ENCODE measurements at regions not wholly inside any gene's neighbourhood (a gene's known extent, or its start where the extent isn't known, plus 50 kb on each side); places are given as distances from the start of the nearest gene placed in this dataset.
"Not testable (repeated sequence)": the region's sequence is repeated elsewhere in the genome, so short reads cannot be mapped to it uniquely, and the experiment has no call there.

GRCh38 chr10:30529373-30529998 is 95.5 kb downstream of the MAP3K8 start:
- Histone ChIP-seq H3K4me3 (ENCODE audit: low read depth, low read length) (no peak overlapping the region), H3K4me1 (ENCODE audit: control insufficient read depth, insufficient read depth, low read length) (peaks cover 6% of the 10 kb centered on the region), H3K36me3 (ENCODE audit: control insufficient read depth, insufficient read depth, low read length) (no peaks in the 10 kb centered on the region), H3K27me3 (ENCODE audit: control insufficient read depth, insufficient read depth, low read length) (no peaks in the 10 kb centered on the region), H3K9me3 (ENCODE audit: control insufficient read depth, insufficient read depth, low read length) (no peaks in the 10 kb centered on the region), H3K9ac (ENCODE audit: low read depth, low read length) (no peak overlapping the region)

- no peaks in the 10 kb centered on the region for H3K27me3 ChIP-seq (ENCODE audit: control insufficient read depth, insufficient read depth, low read length)
- H3K9me3 ChIP-seq (ENCODE audit: control insufficient read depth, insufficient read depth, low read length) = no peaks in the 10 kb centered on the region
- no peak overlapping the region for H3K9ac ChIP-seq (ENCODE audit: low read depth, low read length)
- H3K36me3 ChIP-seq (ENCODE audit: control insufficient read depth, insufficient read depth, low read length) = no peaks in the 10 kb centered on the region
- H3K4me3 ChIP-seq (ENCODE audit: low read depth, low read length) = no peak overlapping the region
- H3K4me1 ChIP-seq (ENCODE audit: control insufficient read depth, insufficient read depth, low read length) = peaks cover 6% of the 10 kb centered on the region
Observed at GRCh38 chr10:30528429-30528786, 94.4 kb downstream of the MAP3K8 start.

- Histone ChIP-seq H3K9me3 (ENCODE audit: control insufficient read depth, insufficient read depth, low read length) (no peaks in the 10 kb centered on the region), H3K4me1 (ENCODE audit: control insufficient read depth, insufficient read depth, low read length) (peaks cover under 1% of the 10 kb centered on the region), H3K36me3 (ENCODE audit: control insufficient read depth, insufficient read depth, low read length) (no peaks in the 10 kb centered on the region), H3K27me3 (ENCODE audit: control insufficient read depth, insufficient read depth, low read length) (no peaks in the 10 kb centered on the region), H3K4me3 (ENCODE audit: low read depth, low read length) (no peak overlapping the region), H3K9ac (ENCODE audit: low read depth, low read length) (no peak overlapping the region)
Observed at GRCh38 chr10:30527623-30528428, 93.8 kb downstream of the MAP3K8 start.

GRCh38 chr10:30522661-30523078 is 88.7 kb downstream of the MAP3K8 start:
- H3K36me3 ChIP-seq (ENCODE audit: control insufficient read depth, insufficient read depth, low read length); H3K4me3 ChIP-seq (ENCODE audit: low read depth, low read length); H3K9ac ChIP-seq (ENCODE audit: low read depth, low read length): not testable (repeated sequence)

GRCh38 chr10:30518907-30519306 is 84.9 kb downstream of the MAP3K8 start:
- no peaks in the 10 kb centered on the region for H3K27me3 ChIP-seq (ENCODE audit: control insufficient read depth, insufficient read depth, low read length)
- H3K9ac ChIP-seq (ENCODE audit: low read depth, low read length) = no peak overlapping the region
- H3K9me3 ChIP-seq (ENCODE audit: control insufficient read depth, insufficient read depth, low read length) = no peaks in the 10 kb centered on the region
- H3K4me3 ChIP-seq (ENCODE audit: low read depth, low read length) = no peak overlapping the region
- H3K4me1 ChIP-seq (ENCODE audit: control insufficient read depth, insufficient read depth, low read length) = no peaks in the 10 kb centered on the region
- H3K36me3 ChIP-seq (ENCODE audit: control insufficient read depth, insufficient read depth, low read length) = no peaks in the 10 kb centered on the region

More at GRCh38 chr10:30522661-30523078, 88.7 kb downstream of the MAP3K8 start:
- not testable (repeated sequence) for H3K4me1 ChIP-seq (ENCODE audit: control insufficient read depth, insufficient read depth, low read length); H3K9me3 ChIP-seq (ENCODE audit: control insufficient read depth, insufficient read depth, low read length); H3K27me3 ChIP-seq (ENCODE audit: control insufficient read depth, insufficient read depth, low read length)

Data from iPS-15b (cell line).